ENCODE measurements at regions not wholly inside any gene's neighbourhood (a gene's known extent, or its start where the extent isn't known, plus 50 kb on each side); places are given as distances from the start of the nearest gene placed in this dataset.
"Not testable (repeated sequence)": the region's sequence is repeated elsewhere in the genome, so short reads cannot be mapped to it uniquely, and the experiment has no call there.

DNA sequence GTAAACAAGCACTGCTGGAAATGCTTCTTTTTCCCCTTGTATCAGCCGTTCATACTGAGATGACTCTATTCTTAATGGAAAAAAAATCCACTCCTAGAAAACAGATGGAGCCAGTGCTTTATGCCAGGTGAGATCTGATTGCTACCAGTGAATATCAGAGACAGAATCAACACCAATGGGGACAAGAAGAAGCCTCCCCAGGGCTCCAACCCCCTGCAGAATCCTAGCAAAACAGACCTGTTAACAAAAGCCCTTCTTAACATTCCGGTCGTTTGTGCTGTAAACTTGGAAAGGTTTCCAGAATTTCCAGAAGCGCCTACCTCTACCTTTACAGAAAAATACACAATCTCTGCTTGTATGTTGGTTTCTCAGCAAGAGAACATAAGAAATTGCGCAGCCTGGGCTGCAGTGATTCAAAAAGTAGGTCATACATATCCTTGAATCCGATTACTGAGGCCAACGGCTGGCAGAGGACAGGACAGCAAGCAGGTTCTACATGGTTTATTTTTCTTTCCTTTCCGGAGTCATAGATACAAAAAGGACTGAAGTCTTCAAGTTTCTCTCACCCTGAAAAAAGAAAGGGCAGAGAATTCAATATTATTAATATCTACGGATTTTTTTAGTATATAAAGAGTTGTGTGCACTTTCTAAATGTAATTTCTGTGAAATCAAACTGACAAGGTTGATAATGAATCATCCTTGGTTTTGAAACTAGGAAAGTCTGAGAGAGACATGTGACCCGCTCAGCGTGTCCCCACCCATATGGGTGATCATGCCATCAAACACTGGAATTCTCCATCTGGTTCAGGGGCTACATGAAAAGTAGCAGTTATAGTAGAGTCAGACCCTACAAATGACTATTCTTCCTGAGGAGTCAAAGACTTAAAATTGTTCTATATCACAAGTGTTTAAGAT, 266.7 kb upstream of the MGAT5 start:
- DNase-seq, result no peak

DNA sequence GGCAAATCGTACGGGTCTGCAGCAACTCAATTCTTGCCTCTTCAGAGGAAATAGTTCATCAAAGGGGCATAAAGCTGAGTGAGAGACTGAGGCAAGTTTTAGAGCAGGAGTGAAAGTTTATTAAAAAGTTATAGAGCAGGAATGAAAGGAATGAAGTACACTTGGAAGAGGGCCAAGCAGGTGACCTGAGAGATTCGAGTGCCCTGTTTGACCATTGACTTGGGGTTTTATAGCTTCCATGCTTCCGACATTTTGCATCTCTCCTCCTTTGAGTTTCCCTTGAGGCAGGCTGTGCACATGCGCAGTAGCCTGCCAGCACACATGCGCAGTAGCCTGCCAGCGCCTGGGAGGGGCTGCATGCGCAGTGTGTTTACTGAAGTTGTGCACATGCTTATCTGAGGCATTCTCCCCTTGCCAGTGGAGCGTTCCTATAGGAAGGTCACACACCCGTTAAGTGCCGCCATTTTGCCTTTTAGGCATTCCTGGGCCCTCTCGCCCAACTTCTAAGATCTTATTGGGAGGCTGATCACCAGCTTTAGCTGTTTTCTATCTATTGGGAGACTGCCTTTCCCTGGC, 265.5 kb upstream of the MGAT5 start:
- no peak for DNase-seq

DNA sequence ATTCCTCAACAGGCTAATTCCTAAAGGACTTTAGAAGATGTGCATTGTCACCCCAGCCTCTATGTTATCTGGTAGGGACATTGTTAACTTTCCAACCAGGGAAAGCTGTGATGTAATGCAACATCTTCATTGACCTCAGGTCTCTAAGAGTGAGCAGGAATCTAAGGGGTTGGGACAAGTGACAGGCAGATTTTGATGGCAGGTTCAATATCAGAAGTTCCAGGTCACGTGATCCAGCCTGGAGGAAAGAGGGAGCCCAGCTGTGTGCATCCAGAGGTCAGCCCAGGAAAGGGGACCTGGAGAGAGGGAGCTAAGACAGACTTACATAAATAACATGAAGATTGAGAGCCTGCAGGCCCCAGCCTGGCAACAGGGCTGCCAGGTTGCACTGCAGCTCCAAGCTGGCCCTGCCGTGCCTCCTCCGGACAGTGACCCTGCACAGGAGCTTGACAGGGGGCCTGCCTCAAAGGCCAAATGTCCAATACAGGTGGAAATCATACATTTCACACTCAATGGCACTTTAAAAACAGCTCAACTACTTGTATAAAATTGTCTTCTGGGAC, 262.2 kb upstream of the MGAT5 start:
- DNase-seq, result no peak

DNA sequence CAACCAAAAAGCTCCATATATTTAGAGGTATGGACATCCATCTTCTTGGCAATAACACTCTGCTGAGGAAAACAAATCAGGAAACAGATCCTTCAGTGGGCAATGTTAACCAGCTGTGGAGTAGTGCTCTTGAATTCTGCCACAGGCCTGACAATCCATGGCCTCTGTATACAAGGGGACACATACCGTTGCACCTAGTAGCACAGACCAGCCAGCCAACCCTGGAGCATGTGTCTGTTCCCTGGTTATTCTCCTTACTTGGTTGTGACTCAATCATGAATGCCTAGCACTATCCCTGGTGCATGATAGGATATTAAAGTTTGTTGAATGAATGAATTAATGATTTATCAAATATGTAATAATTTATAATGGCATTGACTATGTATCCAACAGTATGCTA, 261.4 kb upstream of the MGAT5 start:
- no peak for DNase-seq

DNA sequence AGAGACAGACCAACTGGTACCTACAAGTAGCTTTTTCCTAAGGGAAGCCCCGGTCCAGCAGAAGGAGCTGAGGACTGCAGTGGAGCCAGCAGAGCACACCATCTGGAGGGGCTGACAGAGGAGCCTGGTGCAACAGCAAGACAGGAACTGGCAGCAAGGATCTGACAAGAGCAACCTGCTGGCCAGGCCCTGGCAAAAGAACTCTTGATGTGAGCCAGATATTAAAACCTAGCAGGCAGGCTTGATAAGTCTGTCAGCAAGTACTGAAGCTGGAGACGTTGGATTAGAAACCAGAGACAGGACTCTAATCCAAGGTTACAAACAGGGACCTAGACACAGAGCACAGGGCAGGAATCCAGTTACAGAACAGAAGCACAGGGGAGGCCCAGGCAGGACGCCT, 260.7 kb upstream of the MGAT5 start:
- no peak for DNase-seq

DNA sequence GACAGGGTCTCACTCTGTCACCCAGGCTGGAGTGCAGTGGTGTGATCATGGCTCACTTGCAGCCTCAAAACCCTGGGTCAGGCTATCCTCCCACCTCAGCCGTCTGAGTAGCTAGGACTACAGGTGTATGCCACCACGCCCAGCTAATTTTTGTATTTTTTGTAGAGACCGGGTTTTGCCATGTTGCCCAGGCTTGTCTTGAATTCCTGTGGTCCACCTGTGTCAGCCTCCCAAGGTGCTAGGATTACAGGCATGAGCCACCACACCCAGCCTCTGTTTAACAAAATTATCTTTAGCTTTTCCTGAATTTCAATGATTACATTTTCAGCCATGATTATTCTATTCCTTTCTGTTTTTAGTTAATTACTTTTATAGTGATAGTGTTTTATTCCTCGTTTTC, 255.1 kb upstream of the MGAT5 start:
- not testable (repeated sequence) for DNase-seq

DNA sequence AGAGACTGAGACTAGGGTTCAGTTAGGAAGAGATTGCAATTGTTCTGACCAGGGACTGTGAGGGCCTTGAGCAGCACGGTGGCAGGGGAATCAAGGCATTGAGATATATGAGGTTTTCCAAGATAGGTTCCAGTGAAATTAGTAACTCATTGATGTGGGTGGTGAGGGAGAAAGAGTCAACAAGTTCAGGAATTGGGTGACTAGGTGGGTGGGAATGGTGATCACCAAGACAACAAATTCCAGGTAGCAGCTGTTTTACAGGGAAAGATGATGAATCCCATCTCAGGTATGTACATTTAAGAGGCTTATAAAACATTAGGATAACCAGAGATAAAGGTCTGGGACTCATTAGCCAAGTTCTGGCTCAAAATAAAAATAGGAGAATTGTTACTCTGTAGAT, 251.5 kb upstream of the MGAT5 start:
- no peak for DNase-seq

DNA sequence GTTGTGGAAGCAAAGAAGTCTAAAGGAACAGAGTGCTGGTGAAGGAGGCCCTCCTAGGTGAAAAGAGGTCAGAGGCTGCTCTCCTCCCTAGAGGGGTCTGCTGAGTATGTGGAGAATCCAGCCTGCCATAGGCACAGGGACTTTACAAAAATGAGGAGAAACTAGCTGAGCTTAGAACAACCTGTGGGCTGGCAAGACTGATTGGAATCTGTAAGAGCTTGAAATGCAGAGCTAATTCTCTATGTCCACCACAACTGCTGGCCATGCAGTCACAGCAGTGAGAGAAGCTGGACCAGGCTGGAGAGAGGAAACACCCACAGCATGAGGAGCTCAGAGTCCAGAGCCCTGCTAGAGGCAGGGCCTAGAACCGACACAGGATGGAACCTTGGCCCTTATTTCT, 251.0 kb upstream of the MGAT5 start:
- no peak for DNase-seq

DNA sequence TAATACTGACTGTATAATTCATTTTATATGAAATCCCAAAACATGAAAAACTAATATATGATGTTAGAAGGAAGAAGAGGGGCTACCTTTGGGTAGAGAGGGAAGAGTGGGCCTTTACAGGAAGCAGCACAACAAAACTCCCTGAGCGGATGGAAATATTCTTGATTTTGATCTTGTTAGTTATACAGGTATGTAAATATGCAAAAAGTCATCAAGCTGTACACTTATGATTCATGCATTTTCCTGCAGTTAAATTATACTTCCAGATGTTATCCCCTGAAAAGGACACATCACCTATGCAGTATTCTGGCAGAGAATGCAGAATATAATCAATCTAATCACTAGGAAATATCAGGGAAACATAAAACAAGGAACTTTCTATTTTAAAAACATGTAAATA, 249.4 kb upstream of the MGAT5 start:
- no peak for DNase-seq

DNA sequence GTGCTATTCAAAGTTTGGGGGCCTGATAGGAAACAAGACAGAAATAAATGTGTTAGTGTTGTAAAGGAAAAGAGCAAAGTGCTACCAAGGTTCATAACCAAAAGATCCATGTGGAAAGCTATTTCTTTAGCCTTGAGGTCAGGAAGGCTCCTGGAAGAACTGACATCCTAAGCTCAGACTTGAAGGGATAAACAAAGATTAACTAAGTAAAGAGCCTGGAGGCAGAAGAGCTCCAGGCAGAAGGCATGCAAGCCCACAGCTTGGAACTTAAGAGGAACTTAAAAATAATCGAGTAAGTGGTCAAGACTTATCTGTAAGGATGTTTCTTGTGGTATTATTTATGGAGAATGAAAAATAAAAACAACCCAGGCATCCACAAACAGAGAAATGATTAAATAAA, 245.0 kb upstream of the MGAT5 start:
- DNase-seq, result no peak

DNA sequence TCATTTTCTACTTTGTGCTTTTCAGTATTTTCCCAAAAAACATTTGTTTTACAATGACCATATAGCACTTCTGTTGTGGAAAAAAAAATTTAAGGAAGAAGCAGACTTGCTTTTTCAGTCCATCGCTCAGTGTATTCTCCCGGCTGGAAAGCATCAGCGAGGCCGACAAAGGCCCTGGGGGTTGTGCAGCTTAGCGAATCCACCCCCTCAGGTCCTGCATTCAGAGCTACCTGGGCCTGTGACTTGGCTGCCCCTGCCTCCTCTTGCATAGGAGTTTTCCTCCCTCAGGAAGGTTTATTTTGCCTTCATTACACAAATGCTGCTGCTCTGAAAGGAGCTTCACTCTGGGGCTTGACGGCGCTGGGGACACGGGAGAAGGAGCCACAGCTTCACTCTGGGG, 244.4 kb upstream of the MGAT5 start:
- DNase-seq, result no peak

DNA sequence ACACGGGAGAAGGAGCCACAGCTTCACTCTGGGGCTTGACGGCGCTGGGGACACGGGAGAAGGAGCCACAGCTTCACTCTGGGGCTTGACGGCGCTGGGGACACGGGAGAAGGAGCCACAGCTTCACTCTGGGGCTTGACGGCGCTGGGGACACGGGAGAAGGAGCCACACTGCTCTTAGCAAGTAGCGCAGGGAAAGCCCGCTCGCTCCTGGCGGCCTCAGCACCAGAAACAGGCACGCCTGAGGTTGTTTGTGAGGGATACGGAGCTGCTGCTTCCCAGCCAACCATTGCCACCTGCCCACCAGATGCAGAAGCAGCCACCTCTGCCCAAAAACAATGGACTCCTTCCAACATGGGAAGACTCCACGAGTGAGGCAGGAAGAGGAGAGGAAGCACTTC, 244.0 kb upstream of the MGAT5 start:
- DNase-seq, result not testable (repeated sequence)

DNA sequence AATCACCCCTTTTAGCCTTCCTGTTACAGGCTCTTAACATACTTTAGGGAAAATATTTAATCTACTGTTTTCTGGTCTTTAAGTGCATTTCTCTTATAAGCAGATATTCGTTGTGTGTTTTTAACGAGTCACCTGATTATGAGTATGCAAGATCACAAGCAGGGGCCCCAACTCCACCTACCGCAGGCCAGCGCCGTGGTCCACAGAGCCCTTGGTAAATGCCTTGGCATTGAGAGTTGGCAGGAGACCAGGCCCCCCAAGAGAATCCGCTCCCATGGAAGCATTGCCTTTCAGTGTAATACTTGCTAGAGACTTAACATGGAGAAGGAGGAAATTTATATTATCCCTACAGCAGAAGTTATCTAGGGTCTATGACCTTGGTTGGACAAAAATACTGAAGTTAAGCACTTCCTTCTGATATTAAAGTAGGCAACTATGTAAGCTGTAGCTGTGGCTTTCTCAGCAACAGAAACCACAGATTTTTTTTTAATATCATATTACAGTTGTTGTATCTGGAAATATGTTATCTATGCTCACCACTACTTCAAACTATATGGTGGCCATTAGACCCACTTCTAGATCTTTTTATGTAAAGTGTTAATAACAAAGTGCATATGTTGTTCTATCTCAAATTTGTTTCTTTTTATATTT, 241.8 kb upstream of the MGAT5 start:
- DNase-seq, result no peak

DNA sequence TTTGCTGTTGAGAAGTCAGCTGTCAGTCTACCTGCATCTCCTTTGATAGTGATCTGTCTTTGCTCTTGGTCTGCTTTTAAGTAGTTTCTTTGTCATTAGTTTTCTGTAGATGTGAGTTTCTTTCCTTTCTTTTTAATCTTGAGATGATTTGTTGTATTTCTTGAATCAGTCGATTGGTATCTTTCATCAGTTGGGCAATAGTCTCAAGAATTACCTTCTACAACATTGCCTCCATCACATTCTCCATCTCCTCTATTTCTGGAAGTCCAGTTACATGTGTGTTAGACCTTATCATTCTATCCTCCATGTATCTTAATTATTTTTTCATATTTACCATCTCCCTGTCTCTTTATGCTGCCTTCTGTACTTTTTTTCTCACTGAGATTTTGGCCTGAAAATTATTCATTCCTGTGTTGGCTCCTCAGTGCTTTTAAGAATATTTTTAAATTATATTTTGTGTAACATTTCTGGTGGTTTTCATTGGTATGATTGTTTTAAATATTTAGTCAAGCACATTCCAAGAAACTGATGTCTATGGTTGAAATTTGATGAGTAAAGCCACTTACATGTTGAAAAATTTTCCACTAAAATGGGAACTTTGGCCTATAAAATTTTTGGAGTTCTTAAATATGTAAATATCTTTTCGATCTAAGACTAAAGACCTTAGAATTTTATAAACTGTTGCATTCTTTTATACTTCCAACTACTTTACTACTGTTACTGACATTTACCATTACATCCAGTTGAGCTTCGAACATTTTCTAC, 239.5 kb upstream of the MGAT5 start:
- DNase-seq, result no peak

DNA sequence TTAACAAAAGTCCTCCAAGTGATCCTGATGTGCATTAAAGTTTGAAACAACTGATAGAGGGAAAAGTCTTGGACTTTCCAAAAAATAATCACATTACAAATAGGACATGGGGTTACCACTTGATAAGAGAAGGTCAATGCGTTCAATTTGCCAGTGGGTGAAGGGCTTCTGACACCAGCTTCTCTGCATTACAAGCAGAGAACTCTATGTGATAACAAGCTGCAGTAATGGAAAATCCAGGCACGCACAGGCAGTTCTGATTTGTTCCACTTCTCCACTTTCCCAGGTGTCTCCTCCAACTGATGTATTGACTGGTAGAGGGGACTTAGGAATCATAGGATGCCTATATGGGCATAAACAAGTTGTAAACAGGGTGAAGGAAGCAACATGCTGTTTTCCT, 234.0 kb upstream of the MGAT5 start:
- DNase-seq, result no peak

DNA sequence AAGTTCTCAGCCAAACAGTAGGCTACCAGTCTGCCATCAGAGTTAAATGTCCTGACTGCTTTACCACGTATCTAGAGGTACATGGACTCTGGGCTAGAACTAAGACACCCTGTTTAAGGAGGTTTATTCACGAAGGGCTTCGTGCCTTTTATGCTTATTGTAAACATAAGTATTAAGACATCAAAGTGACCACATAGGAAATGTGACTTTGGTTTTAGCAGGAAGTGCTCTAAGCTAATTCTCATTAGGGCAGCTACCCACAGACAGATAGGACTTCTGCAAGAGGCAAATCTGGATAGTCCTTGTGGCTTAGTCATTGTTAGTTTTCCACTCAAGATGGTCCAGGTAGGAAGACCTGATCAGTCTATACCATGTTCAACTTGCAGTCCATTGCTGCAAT, 233.3 kb upstream of the MGAT5 start:
- DNase-seq, result no peak

DNA sequence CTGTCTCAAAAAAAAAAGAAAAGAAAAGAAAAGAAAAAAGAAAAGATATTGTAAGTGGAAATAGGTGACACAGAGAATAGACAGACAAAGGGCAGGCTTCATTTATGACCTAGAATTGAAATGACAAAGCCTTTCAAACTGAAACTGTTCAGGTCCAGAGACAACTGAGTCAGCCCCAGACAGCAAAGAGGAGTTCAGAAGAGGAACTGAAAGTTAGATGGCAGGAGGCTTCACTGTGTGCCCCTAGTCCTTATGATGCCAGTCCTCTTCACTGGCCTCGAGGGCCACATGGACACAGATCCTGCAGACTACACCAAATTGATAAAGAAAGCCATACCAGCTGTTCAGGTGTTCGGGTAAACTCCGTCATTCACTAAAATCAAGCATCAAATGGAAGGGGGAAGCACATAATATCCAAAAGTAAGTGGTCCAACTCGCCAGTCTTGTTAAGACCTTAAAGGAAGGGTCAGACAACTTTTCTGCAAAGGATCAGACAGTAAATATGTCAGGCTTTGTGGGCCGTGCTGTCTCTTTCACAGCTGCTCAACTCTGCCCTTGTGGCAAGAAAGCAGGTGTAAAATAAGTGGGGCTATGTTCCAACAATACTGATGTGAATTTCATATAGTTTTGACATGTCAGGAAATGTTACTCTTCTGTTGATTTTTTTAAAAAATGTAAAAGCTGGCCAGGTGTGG, 231.9 kb upstream of the MGAT5 start:
- DNase-seq, result no peak

DNA sequence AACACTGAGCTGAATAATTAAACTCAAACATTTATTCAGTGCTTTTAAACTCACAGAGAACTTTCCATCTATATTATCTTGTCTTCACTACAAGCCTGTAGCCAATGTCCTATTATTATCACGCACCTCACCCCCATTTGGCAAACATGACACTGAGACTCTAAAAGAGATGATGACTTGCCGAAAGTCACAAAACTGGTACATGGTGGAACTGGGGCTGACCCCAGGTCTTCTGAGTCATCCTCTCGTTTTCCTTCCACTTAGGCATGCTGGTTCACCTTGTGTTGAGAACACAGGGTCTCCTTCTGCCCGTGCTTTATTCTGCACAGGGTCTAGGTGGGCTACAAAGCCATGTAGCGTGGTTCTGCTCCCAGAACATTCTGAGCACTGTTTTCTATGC, 230.0 kb upstream of the MGAT5 start:
- DNase-seq, result no peak

DNA sequence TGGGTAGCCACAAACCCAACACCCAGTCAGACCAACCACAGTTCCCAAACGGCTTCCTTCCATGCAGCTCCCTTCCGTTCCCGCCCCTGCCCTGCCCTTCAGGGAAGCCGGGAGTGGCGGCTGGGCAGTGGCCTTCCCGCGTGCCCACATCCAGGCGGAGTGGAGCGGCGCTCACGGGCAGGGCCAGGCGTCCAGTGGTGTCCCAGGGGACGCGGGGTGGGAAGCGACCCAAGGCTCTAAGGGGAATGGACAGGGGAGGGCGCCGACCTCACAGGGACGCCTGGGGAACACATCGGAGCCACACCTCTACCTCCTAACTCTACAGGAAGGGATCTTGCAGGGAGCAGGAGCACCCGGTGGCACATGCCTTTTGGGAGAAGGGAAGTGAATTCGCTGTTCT, 225.9 kb upstream of the MGAT5 start:
- DNase-seq, result no peak

DNA sequence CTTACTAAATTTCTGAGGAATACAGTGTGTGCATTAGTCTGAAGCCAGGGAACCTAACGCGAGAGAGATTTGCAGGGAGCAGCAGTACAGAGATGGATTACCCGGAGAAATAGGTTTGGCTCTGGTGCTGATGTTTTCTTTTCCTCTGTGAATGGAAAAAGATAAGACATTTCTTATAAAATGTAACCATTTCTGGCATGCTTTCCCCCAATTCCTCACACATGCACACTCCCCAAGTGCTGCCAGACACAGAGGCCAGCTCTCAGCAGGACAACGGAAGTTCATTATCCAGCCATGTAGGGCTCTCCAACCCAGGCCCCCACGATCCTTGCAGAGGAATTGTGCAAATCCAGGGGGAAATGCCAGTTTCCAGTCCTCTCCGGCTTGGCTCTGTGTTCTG, 224.5 kb upstream of the MGAT5 start:
- no peak for DNase-seq

DNA sequence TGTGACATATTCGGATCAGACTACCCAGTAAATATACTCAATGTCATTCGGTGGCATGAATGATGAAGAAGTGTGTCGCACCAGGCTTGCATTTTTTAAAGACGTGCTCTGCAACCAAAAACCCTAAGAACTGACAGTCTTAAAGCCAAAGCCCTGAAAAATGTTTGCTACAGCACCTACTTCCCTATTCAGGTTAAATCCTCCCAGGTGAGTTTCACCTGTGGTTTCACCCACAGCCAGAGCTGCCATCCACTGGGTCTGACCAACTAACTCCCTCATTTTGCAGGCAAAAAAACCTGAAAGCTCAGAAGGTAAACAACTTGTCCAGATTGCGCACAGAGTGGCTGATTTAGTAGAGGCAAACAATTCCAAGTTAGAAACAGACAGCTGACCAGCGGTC, 222.3 kb upstream of the MGAT5 start:
- no peak for DNase-seq

DNA sequence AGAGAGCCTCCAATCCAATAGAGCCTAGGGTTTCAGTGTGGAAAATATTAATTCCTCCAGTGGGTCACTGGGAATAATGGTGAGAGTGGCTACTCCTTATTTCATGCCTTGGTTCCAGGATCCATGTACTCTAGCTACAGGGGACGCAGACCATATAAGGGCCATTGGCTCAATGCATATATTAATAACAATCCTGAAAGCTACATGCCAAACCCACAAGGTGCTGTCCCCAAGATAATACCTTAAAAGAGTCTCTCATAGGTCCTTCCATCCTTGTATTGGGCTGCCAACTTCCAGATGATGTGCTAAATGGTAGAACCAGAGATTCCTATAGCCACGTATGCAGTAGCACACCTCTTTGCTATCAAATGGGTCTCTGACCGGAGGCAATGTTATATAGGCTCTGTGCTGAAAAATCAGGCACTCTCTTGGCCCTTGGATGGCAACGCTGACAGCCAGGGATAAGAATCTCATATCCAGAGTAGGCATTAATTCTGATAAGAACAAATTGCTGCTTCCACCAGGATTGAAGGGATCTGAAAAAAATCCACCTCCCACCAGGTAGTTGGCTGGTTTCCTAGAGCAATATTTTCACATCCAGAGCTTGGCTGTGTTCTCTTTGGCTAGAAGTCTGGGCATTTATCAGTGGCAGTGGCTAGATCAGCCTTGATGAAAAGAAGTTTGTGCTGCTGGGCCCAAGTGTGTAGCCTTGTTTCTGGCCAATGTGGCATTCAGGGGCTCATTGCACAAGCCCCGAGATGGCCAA, 218.1 kb upstream of the MGAT5 start:
- no peak for DNase-seq

Data from activated T-cell treated with anti-CD3 and anti-CD28 coated beads, Interleukin-2, amount 50 U/mL, for 1 hour (primary cell).